ENCODE measurements at regions not wholly inside any gene's neighbourhood (a gene's known extent, or its start where the extent isn't known, plus 50 kb on each side); places are given as distances from the start of the nearest gene placed in this dataset.

DNA sequence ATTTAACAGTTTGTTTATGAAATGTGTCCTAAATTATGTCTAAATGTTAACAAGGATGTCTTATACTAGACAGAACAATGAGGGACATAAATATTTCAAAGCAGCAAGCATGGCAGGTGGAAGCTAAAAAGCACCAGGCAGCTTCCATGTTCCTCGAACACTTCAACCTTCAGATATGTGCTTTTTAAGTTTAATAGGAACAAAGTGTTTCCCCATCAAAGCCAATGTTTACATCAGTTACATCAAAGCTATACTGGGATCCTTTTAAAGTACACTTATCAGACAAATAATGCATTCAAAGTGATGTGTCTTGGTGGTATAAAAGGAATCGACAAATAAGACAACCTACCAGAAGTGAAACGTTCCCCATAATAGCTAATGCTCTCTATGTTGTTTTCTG is 2841.1 kb upstream of the PCDH20 start:
- H3K4me3 ChIP-seq, result no peak overlapping the region
- H3K36me3 ChIP-seq, result no peaks in the 10 kb centered on the region
- H3K27ac ChIP-seq, result no peak overlapping the region
- H3K27me3 ChIP-seq, result no peaks in the 10 kb centered on the region
- peaks cover 0 to 2% (median 0%) of the 10 kb centered on the region in 3 donors for H3K9me3 ChIP-seq
- ATAC-seq, result no peak
- H3K4me1 ChIP-seq, result no peaks in the 10 kb centered on the region
- WGBS, 2 donors (ENCODE audit: low coverage in 1 of 2), result 11 to 54% methylated on average over 3 of the region's 3 CpGs
- TF ChIP-seq, protein P1, sequence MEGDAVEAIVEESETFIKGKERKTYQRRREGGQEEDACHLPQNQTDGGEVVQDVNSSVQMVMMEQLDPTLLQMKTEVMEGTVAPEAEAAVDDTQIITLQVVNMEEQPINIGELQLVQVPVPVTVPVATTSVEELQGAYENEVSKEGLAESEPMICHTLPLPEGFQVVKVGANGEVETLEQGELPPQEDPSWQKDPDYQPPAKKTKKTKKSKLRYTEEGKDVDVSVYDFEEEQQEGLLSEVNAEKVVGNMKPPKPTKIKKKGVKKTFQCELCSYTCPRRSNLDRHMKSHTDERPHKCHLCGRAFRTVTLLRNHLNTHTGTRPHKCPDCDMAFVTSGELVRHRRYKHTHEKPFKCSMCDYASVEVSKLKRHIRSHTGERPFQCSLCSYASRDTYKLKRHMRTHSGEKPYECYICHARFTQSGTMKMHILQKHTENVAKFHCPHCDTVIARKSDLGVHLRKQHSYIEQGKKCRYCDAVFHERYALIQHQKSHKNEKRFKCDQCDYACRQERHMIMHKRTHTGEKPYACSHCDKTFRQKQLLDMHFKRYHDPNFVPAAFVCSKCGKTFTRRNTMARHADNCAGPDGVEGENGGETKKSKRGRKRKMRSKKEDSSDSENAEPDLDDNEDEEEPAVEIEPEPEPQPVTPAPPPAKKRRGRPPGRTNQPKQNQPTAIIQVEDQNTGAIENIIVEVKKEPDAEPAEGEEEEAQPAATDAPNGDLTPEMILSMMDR (IDR thresholded peaks at IDR 0.05), result no peak
- TF ChIP-seq EP300 (IDR thresholded peaks at IDR 0.05) (no peak), POLR2AphosphoS5 (IDR thresholded peaks at IDR 0.05) (no peak), POLR2A (IDR thresholded peaks at IDR 0.05) (no peak)

DNA sequence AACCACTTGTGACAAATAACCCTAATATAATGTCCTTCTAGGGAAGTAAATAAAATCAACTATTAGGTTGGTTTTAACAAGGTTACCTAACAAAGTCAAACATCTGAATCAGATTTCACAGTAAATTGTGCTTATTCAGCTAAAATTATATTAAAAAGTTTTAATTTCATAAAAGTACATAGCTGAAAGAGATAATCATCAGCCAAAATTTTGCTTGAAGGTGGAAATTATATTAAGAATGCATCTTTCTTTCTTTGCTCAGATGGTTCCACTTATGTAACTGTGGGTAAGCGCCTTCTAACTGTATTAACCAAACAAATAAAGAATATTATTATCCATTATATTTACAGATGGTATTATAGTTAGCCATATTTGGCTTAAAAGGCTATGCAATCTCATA is 2840.3 kb upstream of the PCDH20 start:
- TF ChIP-seq EP300 (IDR thresholded peaks at IDR 0.05), result no peak
- TF ChIP-seq POLR2AphosphoS5 (IDR thresholded peaks at IDR 0.05), result no peak
- TF ChIP-seq, protein P1 (IDR thresholded peaks at IDR 0.05), result no peak
- WGBS, 2 donors (ENCODE audit: low coverage in 1 of 2), result 83 to 84% methylated on average over 1 of the region's 1 CpG
- H3K27me3 ChIP-seq, result no peaks in the 10 kb centered on the region
- ATAC-seq, result no peak
- no peaks in the 10 kb centered on the region for H3K36me3 ChIP-seq
- H3K4me1 ChIP-seq, result no peaks in the 10 kb centered on the region
- no peak overlapping the region for H3K4me3 ChIP-seq
- peaks cover 0 to 6% (median 0%) of the 10 kb centered on the region in 3 donors for H3K9me3 ChIP-seq
- H3K27ac ChIP-seq, result no peak overlapping the region

DNA sequence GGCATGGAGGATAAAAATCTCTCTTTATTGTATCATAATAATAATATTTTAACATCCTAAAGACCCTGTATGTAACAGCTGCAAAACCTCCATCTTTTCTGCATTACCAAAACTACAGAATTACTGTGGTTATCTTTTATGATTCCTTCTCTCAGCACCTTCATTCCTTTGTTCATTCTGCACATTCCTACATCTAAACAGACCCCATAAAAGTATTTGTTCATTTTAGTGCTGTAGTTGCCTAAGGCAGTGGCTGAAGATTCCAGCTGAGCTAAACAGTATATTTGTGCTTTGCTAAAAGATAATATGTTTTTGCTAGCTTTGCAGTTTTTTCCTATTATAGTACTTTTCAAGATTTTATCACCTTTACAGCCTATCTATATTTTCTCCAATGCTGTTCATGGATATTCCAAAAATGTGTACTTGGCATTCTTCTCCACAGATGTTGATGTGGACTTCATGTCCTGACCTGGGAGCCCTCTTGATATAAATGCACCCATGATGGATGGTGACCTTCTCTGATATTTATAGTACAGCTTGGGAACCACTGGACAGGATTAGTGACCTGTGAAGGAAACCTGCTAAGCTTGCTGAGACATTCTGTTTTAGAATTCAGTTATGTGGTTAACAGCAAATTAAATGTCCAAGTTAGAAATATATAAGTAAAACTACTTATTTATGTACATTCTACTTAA is 2832.9 kb upstream of the PCDH20 start:
- no peak overlapping the region for H3K27ac ChIP-seq
- TF ChIP-seq, protein P1 (IDR thresholded peaks at IDR 0.05), result no peak
- no peak overlapping the region for H3K4me3 ChIP-seq
- ATAC-seq, result no peak
- H3K27me3 ChIP-seq, result no peaks in the 10 kb centered on the region
- H3K36me3 ChIP-seq, result no peaks in the 10 kb centered on the region
- no peaks in the 10 kb centered on the region for H3K4me1 ChIP-seq
- peaks cover 0 to 6% (median 0%) of the 10 kb centered on the region in 3 donors for H3K9me3 ChIP-seq

DNA sequence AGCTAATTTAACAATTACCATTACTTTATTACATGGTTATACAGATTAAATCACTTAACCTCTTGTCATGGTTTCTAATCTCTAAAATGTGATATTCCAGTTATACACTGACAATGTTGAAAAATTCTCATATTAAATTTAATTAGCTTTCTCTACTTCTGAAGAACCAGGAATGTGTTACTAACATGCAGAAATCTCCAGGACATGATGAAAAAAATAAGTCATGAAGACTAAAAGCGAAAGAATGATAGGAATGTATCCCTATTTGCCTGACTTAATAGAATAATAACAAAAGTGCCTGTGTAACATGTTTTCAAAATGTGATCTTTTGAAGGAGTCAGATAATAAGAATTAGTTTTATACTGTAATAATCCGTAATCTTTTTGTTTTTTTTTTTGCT is 2823.7 kb upstream of the PCDH20 start:
- Histone ChIP-seq H3K4me1 (no peaks in the 10 kb centered on the region), H3K27me3 (no peaks in the 10 kb centered on the region), H3K27ac (no peak overlapping the region), H3K9me3 (no peaks in the 10 kb centered on the region), H3K36me3 (no peaks in the 10 kb centered on the region), H3K4me3 (no peak overlapping the region)
- TF ChIP-seq, protein P1 (IDR thresholded peaks at IDR 0.05), result no peak
- no peak for TF ChIP-seq POLR2A (IDR thresholded peaks at IDR 0.05)
- TF ChIP-seq POLR2AphosphoS5 (IDR thresholded peaks at IDR 0.05), result no peak
- TF ChIP-seq EP300 (IDR thresholded peaks at IDR 0.05), result no peak
- WGBS, 2 donors (ENCODE audit: low coverage in 1 of 2), result 64 to 82% methylated on average over 2 of the region's 2 CpGs
- no peak for ATAC-seq

DNA sequence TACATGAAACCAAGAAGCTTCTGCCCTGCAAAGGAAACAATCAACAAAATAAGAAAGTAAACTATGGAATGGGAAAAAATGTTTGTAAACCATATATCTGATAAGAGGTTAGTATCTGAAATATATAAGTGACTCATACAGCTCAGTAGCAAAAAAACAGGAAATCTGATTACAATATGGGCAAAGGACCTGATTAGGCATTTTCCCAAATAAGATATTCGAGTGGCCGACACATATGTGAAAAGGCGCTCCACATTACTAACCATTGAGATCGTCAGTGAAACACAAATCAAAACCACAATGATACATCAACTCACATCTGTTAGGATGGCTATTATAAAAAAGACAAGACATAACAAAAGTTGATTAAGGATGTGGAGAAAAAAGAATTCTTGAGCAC is 2818.6 kb upstream of the PCDH20 start:
- H3K36me3 ChIP-seq, result no peaks in the 10 kb centered on the region
- H3K9me3 ChIP-seq, result no peaks in the 10 kb centered on the region
- no peaks in the 10 kb centered on the region for H3K27me3 ChIP-seq
- no peaks in the 10 kb centered on the region for H3K4me1 ChIP-seq
- no peak for TF ChIP-seq POLR2AphosphoS5 (IDR thresholded peaks at IDR 0.05)
- H3K4me3 ChIP-seq, result no peak overlapping the region
- no peak for ATAC-seq
- WGBS, 2 donors (ENCODE audit: low coverage in 1 of 2), result 75 to 84% methylated on average over 4 of the region's 4 CpGs
- H3K27ac ChIP-seq, result no peak overlapping the region

Measured in gastroesophageal sphincter (tissue), 4 donors.